ENCODE measurements at regions not wholly inside any gene's neighbourhood (a gene's known extent, or its start where the extent isn't known, plus 50 kb on each side); places are given as distances from the start of the nearest gene placed in this dataset.

GRCh38 chr5:92508271-92508670, 1072.7 kb downstream of the NR2F1-AS1 start:
- intact Hi-C loops (cut with DNase I): no loop called here
- Histone ChIP-seq H3K4me1 (no peaks in the 10 kb centered on the region), H3K27me3 (no peaks in the 10 kb centered on the region), H3K27ac (no peak overlapping the region), H3K36me3 (no peaks in the 10 kb centered on the region), H3K9me3 (no peaks in the 10 kb centered on the region), H3K4me3 (replicated peaks in 1 of 3) (no peak overlapping the region)
- DNase-seq: no peak
- TF ChIP-seq, protein P1, sequence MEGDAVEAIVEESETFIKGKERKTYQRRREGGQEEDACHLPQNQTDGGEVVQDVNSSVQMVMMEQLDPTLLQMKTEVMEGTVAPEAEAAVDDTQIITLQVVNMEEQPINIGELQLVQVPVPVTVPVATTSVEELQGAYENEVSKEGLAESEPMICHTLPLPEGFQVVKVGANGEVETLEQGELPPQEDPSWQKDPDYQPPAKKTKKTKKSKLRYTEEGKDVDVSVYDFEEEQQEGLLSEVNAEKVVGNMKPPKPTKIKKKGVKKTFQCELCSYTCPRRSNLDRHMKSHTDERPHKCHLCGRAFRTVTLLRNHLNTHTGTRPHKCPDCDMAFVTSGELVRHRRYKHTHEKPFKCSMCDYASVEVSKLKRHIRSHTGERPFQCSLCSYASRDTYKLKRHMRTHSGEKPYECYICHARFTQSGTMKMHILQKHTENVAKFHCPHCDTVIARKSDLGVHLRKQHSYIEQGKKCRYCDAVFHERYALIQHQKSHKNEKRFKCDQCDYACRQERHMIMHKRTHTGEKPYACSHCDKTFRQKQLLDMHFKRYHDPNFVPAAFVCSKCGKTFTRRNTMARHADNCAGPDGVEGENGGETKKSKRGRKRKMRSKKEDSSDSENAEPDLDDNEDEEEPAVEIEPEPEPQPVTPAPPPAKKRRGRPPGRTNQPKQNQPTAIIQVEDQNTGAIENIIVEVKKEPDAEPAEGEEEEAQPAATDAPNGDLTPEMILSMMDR (IDR thresholded peaks at IDR 0.05): no peak
- TF ChIP-seq POLR2A (IDR thresholded peaks at IDR 0.05): no peak

DNA sequence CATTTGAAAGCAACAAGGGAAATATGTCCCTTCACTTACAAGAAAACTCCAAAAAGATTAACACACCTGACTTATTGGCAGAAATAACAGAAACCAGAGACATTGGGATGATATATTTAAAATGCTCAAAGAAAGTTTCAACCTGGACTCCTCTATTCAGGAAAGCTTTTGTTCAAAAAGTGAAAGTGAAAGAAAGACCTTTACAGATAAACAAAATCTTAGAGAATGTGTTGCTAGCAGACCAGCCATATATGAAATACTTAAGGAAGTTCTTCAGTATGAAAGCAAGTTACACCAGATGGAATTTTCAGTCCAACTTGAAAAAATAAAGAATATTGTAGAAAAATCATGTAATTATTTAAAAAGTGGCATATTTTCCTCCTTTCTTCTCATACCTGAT, 1075.1 kb downstream of the NR2F1-AS1 start:
- no peaks in the 10 kb centered on the region for H3K27me3 ChIP-seq
- no peaks in the 10 kb centered on the region for H3K4me1 ChIP-seq
- H3K36me3 ChIP-seq: no peaks in the 10 kb centered on the region
- no peaks in the 10 kb centered on the region for H3K9me3 ChIP-seq
- intact Hi-C loops (cut with DNase I): no loop called here
- TF ChIP-seq, protein P1 (IDR thresholded peaks at IDR 0.05): no peak
- TF ChIP-seq POLR2A (IDR thresholded peaks at IDR 0.05): no peak
- DNase-seq: no peak
- no peak overlapping the region for H3K4me3 ChIP-seq (replicated peaks in 1 of 3)
- H3K27ac ChIP-seq: no peak overlapping the region

DNA sequence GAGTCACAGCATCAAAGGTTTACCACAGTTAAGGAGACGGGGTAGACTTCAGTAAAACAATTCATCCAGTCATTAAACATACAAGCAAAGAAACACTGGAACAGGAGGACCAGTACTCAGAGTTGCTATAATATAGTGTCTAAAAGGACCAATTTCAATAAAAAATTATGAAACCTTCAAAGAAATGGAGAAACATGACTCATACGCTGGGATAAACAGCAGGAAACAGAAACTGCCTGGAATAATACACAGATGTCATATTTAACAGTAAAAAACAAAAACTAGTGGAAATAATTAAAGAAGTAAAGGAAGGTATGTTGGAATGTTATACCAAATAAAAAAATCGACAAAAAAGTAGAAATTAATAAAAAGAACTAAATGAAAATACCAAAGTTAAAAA, 1075.9 kb downstream of the NR2F1-AS1 start:
- intact Hi-C loops (cut with DNase I): no loop called here
- DNase-seq: no peak
- H3K27me3 ChIP-seq: no peaks in the 10 kb centered on the region
- no peaks in the 10 kb centered on the region for H3K36me3 ChIP-seq
- WGBS, 2 donors: 81 to 83% methylated on average over 3 of the region's 3 CpGs
- TF ChIP-seq, protein P1 (IDR thresholded peaks at IDR 0.05): no peak
- no peak for TF ChIP-seq POLR2A (IDR thresholded peaks at IDR 0.05)
- H3K4me1 ChIP-seq: no peaks in the 10 kb centered on the region
- no peak overlapping the region for H3K4me3 ChIP-seq (replicated peaks in 1 of 3)
- no peaks in the 10 kb centered on the region for H3K9me3 ChIP-seq
- H3K27ac ChIP-seq: no peak overlapping the region

GRCh38 chr5:92504346-92504745, 1076.7 kb downstream of the NR2F1-AS1 start:
- no peak for DNase-seq
- intact Hi-C loops (cut with DNase I): no loop called here
- Histone ChIP-seq H3K27ac (no peak overlapping the region), H3K36me3 (no peaks in the 10 kb centered on the region), H3K9me3 (no peaks in the 10 kb centered on the region), H3K4me3 (replicated peaks in 1 of 3) (no peak overlapping the region), H3K4me1 (no peaks in the 10 kb centered on the region), H3K27me3 (no peaks in the 10 kb centered on the region)
- 85 to 87% methylated on average over 2 of the region's 2 CpGs for WGBS, 2 donors
- TF ChIP-seq POLR2A (IDR thresholded peaks at IDR 0.05): no peak
- TF ChIP-seq, protein P1 (IDR thresholded peaks at IDR 0.05): no peak

GRCh38 chr5:92500752-92501151, 1080.3 kb downstream of the NR2F1-AS1 start:
- H3K9me3 ChIP-seq: no peaks in the 10 kb centered on the region
- no peak for DNase-seq
- H3K27ac ChIP-seq: no peak overlapping the region
- no peaks in the 10 kb centered on the region for H3K4me1 ChIP-seq
- no peak overlapping the region for H3K4me3 ChIP-seq (replicated peaks in 1 of 3)
- WGBS, 2 donors: 91 to 97% methylated on average over 2 of the region's 2 CpGs
- TF ChIP-seq, protein P1 (IDR thresholded peaks at IDR 0.05): no peak
- TF ChIP-seq POLR2A (IDR thresholded peaks at IDR 0.05): no peak
- H3K27me3 ChIP-seq: no peaks in the 10 kb centered on the region
- no peaks in the 10 kb centered on the region for H3K36me3 ChIP-seq
- intact Hi-C loops (cut with DNase I): no loop called here

Measured in thyroid gland (tissue), 4 donors.